GM19463 (cell line): ENCODE measurements at regions not wholly inside any gene's neighbourhood (a gene's known extent, or its start where the extent isn't known, plus 50 kb on each side); places are given as distances from the start of the nearest gene placed in this dataset.
A peak's percentile ranks its signal among the peaks of the same experiment; 100 is the strongest.

Source experiments
- ATAC-seq: cut with Tn5 transposase; IDR thresholded peaks from one replicate; pipeline ENCODE4 v1.9.1; 2021; ENCODE audit warnings: mild to moderate bottlenecking, moderate library complexity; ENCODE audit not compliant: unreplicated experiment

GRCh38 chr4:154107337-154107736 is 318.5 kb upstream of the SFRP2 start:
- no peak for ATAC-seq

GRCh38 chr4:154088741-154089140 is 299.9 kb upstream of the SFRP2 start:
- no peak for ATAC-seq

GRCh38 chr4:154086247-154086646 is 297.4 kb upstream of the SFRP2 start:
- ATAC-seq = no peak

GRCh38 chr4:154084864-154085263 is 296.0 kb upstream of the SFRP2 start:
- no peak for ATAC-seq

- ATAC-seq = peak; percentile 57
Measured at GRCh38 chr4:154082760-154083535, 294.1 kb upstream of the SFRP2 start.

GRCh38 chr4:154081391-154081790 is 292.5 kb upstream of the SFRP2 start:
- ATAC-seq = no peak

- no peak for ATAC-seq
Measured at GRCh38 chr4:154078504-154079350, 289.8 kb upstream of the SFRP2 start.

- no peak for ATAC-seq
Measured at GRCh38 chr4:154076921-154077320, 288.0 kb upstream of the SFRP2 start.

- peak; percentile 80 for ATAC-seq
Measured at GRCh38 chr4:154073107-154073822, 284.4 kb upstream of the SFRP2 start.

- ATAC-seq = no peak
Measured at GRCh38 chr4:154067786-154068185, 278.9 kb upstream of the SFRP2 start.

GRCh38 chr4:154065368-154065767 is 276.5 kb upstream of the SFRP2 start:
- ATAC-seq = no peak

GRCh38 chr4:154064244-154064643 is 275.4 kb upstream of the SFRP2 start:
- ATAC-seq = no peak

- ATAC-seq = no peak
Measured at GRCh38 chr4:154049457-154050181, 260.7 kb upstream of the SFRP2 start.

GRCh38 chr4:154047733-154048132 is 258.9 kb upstream of the SFRP2 start:
- no peak for ATAC-seq

- no peak for ATAC-seq
Measured at GRCh38 chr4:154044742-154045485, 256.0 kb upstream of the SFRP2 start.

- no peak for ATAC-seq
Measured at GRCh38 chr4:154044108-154044531, 255.2 kb upstream of the SFRP2 start.

- ATAC-seq = no peak
Measured at GRCh38 chr4:154041640-154042039, 252.8 kb upstream of the SFRP2 start.

- no peak for ATAC-seq
Measured at GRCh38 chr4:154039435-154040343, 250.8 kb upstream of the SFRP2 start.

- no peak for ATAC-seq
Measured at GRCh38 chr4:154036856-154037255, 248.0 kb upstream of the SFRP2 start.
